ENCODE measurements at regions not wholly inside any gene's neighbourhood (a gene's known extent, or its start where the extent isn't known, plus 50 kb on each side); places are given as distances from the start of the nearest gene placed in this dataset.

DNA sequence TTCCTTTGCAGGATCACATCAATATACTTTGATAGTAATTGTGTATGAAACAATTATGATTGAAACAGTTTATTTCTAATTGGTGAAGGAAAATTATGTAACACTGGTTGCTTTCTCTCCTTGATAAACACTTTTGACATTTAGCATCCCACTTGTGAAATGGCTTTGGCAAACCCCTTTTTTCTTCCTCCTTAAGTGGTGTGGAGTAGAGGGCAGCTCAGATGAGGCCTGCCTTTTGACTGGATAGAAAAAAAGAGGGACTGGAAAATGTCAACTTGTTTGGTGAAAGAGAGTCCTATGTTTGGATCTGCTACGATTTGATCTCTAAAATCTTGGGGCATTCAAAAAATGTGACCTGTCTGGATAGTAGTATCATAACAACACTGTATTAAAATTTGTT, 318.3 kb downstream of the MEIS1 start:
- Mint-ChIP-seq H3K36me3 (ENCODE audit: low read depth) (peaks cover 19% of the 10 kb centered on the region), H3K27ac (no peak overlapping the region), H3K4me3 (no peak overlapping the region)

GRCh38 chr2:66753660-66754059, 318.7 kb downstream of the MEIS1 start:
- H3K9me3 Mint-ChIP-seq = peaks cover 23% of the 10 kb centered on the region
- H3K4me1 Mint-ChIP-seq = peaks cover 19% of the 10 kb centered on the region
- H3K27me3 Mint-ChIP-seq (ENCODE audit: low read depth, poor library complexity) = no peaks in the 10 kb centered on the region
- H3K36me3 Mint-ChIP-seq (ENCODE audit: low read depth) = peaks cover 21% of the 10 kb centered on the region
- DNase-seq = no peak
- H3K4me3 Mint-ChIP-seq = no peak overlapping the region
- TF ChIP-seq CTCF (IDR thresholded peaks at IDR 0.05) = no peak
- peak overlapping the region; percentile 19 for H3K27ac Mint-ChIP-seq

More for the DNA sequence above, 318.3 kb downstream of the MEIS1 start:
- TF ChIP-seq CTCF (IDR thresholded peaks at IDR 0.05) = no peak
- DNase-seq = no peak
- H3K9me3 Mint-ChIP-seq = peaks cover 21% of the 10 kb centered on the region
- H3K27me3 Mint-ChIP-seq (ENCODE audit: low read depth, poor library complexity) = no peaks in the 10 kb centered on the region
- peaks cover 19% of the 10 kb centered on the region for H3K4me1 Mint-ChIP-seq

GRCh38 chr2:66755974-66756373, 321.0 kb downstream of the MEIS1 start:
- Mint-ChIP-seq H3K36me3 (ENCODE audit: low read depth) (peaks cover 21% of the 10 kb centered on the region), H3K27ac (no peak overlapping the region), H3K27me3 (ENCODE audit: low read depth, poor library complexity) (no peaks in the 10 kb centered on the region), H3K4me1 (peaks cover 19% of the 10 kb centered on the region), H3K9me3 (peaks cover 32% of the 10 kb centered on the region), H3K4me3 (no peak overlapping the region)
- no peak for TF ChIP-seq CTCF (IDR thresholded peaks at IDR 0.05)
- DNase-seq = no peak

- no peak overlapping the region for H3K4me3 Mint-ChIP-seq
- DNase-seq = no peak
- H3K36me3 Mint-ChIP-seq (ENCODE audit: low read depth) = peaks cover 30% of the 10 kb centered on the region
- no peak overlapping the region for H3K27ac Mint-ChIP-seq
- no peak for TF ChIP-seq CTCF (IDR thresholded peaks at IDR 0.05)
- H3K27me3 Mint-ChIP-seq (ENCODE audit: low read depth, poor library complexity) = peaks cover 5% of the 10 kb centered on the region
- peaks cover 44% of the 10 kb centered on the region for H3K9me3 Mint-ChIP-seq
- H3K4me1 Mint-ChIP-seq = no peaks in the 10 kb centered on the region
Measured at GRCh38 chr2:66761826-66762225, 326.9 kb downstream of the MEIS1 start.

GRCh38 chr2:66762761-66763160, 327.8 kb downstream of the MEIS1 start:
- Mint-ChIP-seq H3K4me1 (peaks cover 2% of the 10 kb centered on the region), H3K9me3 (peaks cover 34% of the 10 kb centered on the region), H3K4me3 (no peak overlapping the region), H3K36me3 (ENCODE audit: low read depth) (peaks cover 20% of the 10 kb centered on the region), H3K27ac (no peak overlapping the region), H3K27me3 (ENCODE audit: low read depth, poor library complexity) (peaks cover 5% of the 10 kb centered on the region)
- no peak for TF ChIP-seq CTCF (IDR thresholded peaks at IDR 0.05)
- no peak for DNase-seq

GRCh38 chr2:66766582-66766981, 331.7 kb downstream of the MEIS1 start:
- Mint-ChIP-seq H3K27me3 (ENCODE audit: low read depth, poor library complexity) (peaks cover 5% of the 10 kb centered on the region), H3K36me3 (ENCODE audit: low read depth) (peaks cover 13% of the 10 kb centered on the region), H3K4me1 (peaks cover 25% of the 10 kb centered on the region), H3K27ac (no peak overlapping the region), H3K9me3 (peaks cover 16% of the 10 kb centered on the region), H3K4me3 (no peak overlapping the region)
- no peak for DNase-seq
- TF ChIP-seq CTCF (IDR thresholded peaks at IDR 0.05) = no peak

Data from nephron progenitor cell (in vitro differentiated cells).